ENCODE measurements at regions not wholly inside any gene's neighbourhood (a gene's known extent, or its start where the extent isn't known, plus 50 kb on each side); places are given as distances from the start of the nearest gene placed in this dataset.

DNA sequence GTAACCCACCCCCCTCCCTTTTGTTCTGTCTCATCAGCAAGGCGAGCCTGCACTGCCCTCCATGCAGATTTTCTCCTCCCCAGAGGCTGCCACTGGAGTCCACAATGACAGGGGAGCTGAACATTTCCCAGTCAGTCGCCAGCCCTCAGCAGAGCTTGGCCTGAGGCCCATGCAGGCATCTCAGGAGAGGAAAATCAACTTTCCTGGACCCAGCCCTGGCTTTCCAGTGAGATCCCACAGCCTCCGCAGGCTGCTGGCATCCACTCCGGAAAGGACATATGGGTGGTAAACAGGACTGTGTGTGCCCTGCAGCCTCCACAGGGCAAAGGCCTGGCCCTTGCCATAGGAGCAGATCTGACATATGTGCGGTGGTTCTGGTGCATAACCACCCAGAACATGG is 253.8 kb downstream of the TNS1 start:
- DNase-seq (ENCODE audit: low spot score) = no peak

DNA sequence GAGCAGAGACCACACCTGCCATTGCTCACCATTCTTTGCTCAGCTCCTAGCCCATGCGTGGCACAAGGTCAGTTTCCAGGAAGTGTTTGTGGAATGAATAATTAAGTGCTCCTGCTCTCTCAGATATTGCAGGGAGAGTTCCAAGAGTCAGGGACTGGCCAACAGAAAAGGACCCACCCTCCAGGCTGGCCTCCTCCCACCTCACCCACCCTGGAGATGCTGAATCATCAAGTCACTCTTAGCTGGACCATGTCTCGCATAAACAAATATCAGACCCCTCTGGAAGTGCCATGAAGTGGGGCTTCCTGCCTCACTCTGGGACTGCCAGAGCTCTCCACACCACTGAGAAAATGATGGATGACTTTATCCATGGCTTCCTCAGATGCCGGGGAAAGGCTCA is 256.0 kb downstream of the TNS1 start:
- no peak for DNase-seq (ENCODE audit: low spot score)

DNA sequence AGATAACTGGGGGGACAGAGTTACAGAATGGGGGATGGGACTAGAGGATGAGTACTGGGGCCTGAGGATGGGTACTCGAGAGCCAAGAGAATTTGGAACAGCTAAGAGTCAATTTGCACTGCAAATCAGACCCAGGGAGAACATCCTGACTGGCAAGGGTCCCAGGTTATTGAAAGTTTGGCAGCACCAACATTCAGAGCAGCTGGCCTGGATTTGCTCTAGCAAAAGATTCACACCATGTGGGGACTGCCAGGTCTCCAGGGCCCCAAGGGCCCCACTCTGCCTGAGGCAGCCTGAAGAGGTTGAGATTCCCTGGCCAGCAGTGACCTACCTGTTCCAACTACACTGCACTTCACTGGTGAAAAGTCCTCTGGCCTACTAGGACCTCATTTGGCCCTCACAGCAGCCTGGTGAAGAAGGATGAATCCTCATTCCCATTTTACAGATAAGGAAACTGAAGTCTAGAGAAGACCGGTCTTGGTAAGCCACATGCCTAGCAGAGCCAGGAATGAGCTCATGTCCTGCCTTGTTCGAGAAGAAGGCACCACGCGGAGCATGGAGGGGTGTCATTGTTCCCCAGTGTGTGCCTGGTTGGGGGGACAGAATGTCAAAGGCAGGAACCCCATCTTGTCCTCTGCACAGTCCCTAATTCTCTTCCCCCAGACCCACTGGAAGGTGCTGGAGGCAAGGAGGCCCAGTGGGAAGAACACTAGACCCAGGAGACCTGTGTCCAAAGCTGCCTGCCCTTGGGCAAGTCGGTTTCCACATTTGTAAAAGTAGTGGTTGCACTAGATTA is 258.6 kb downstream of the TNS1 start:
- DNase-seq (ENCODE audit: low spot score) = no peak

DNA sequence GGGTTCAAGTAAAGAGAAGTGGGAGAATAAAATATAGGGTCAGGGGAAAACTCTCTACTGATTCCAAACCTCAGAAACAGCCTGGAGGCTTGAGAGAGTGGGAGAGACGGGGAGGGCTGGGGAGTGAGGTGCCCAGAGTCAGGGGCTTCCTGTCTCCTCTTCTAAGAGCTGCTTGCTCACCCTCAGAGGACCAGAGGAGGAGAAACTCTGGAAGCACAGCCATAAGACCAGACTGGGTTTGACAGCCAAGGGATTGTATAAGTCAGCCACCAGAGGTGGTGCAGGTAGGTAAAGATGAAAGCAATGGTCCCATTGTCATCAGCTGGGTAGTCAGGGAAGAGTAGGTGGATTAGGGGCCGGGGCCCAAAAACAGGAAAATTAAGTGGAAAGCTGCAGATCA is 259.4 kb downstream of the TNS1 start:
- DNase-seq (ENCODE audit: low spot score) = no peak

DNA sequence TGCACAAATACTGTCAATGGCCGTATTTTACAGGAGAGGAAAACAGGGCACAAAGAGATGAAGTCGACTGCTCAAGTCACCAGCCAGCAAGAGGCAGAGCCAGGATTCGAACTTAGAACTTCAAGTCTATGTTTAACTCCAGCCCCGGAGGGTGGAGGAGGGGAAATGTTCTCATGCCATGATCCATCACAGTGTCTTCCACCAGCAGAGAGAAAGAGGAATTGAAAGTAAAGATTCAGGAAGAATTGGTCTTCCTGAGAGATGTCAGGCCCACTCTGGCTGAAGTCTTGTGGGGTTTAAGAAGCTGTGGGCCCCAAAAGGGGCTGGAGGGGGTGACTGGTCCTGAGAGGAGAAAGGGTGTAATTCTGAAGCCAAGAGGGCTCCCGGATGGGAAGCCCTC is 260.0 kb downstream of the TNS1 start:
- DNase-seq (ENCODE audit: low spot score) = no peak

DNA sequence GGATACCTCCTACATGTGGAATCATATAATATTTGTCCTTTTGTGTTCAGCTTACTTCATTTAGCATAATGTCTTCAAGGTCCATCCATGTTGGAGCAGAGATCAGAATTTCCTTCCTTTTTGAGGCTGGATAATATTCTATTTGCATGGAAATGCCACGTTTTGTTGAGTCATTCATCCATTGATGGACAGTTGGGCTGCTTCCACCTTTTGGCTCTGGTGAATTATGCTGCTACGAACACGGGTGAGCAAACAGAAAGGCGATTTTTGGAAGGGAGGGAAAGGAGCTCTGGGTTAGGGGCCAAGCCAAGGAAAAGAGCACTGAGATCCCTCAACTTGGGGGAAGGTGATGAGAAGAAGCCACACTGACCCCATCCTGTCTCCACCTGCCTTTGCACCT is 260.5 kb downstream of the TNS1 start:
- no peak for DNase-seq (ENCODE audit: low spot score)

DNA sequence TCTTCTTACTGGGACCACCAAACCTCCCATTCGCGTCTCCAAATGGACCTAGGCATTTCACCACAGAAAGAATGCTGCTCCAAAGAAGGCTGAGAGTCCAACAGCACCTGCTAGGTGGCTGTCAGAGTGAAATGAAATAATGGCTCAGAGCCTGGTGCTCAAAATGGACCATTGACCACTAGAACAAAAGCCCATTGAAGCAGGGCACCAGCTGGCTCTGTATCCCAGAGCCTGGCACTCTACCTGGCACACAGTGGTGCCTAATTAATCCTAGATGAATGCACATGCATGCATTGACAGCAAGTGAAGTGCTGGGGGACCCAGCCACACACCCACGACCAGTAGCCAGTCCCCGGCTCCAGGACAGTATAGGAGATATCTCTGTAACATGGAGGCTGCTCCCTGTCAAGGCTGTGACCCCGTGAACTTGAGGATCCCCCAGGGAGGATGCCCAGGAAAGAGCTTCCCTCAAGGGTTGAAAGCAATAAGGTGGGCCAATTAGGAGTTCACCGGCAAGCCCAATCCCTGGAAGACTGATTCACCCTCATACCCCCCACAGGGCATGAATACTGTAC is 261.3 kb downstream of the TNS1 start:
- no peak for DNase-seq (ENCODE audit: low spot score)

DNA sequence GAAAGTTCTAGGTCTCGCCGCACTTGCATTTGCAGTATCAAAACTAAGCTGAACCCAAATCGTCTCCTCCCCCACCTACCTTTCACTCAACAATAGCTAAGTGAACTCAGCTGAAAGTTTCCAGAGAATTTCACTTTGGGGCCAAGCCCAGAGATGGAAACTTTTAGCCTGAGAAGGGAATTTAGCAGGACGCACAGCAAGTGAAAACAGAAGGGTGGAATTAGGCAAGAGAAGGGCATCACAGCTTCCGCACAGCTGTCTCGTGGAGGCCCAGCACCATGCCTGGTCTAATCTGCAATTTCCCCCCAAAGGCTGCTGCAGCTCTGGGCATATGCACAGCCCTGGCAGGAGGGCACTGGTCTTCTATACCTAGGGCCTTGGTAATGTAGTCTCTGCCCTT is 262.0 kb downstream of the TNS1 start:
- no peak for DNase-seq (ENCODE audit: low spot score)

DNA sequence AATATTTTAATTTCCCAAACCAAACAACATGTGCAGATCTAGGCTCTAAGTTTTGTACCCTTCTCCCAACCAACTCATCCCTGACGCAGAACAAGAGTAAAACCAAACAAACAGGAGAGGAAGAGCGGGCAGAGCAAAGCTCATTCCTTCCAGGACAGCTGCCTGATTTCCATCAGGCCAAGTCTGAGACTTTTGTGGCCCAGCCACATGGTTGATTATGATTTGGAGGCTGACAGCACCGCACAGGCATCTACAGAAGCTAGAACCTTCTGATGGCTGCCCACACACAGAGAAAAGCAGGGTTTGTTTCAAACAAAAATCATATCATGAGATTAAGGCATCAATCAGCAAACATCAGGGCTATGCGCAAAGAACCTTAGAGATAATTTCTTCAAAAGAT is 262.6 kb downstream of the TNS1 start:
- DNase-seq (ENCODE audit: low spot score) = no peak

DNA sequence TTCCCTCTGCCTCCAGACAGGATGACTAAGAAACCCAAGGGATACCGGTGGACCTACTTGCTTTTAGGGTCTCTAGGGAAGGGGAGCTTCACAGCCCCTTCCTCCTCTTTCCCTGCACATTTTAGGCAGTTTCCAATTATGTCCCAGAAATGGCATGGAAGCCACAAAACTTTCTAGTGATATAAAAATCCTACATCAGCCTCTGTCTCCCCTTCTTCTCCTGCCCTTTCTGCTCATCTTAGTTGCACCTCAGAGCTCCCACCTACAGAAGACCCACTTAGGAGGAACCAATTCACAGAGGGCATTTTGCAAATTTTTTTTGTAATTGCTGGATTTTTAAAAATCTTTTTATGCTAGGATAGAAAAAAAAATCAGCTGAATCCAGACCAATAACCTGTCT is 263.1 kb downstream of the TNS1 start:
- DNase-seq (ENCODE audit: low spot score) = no peak

DNA sequence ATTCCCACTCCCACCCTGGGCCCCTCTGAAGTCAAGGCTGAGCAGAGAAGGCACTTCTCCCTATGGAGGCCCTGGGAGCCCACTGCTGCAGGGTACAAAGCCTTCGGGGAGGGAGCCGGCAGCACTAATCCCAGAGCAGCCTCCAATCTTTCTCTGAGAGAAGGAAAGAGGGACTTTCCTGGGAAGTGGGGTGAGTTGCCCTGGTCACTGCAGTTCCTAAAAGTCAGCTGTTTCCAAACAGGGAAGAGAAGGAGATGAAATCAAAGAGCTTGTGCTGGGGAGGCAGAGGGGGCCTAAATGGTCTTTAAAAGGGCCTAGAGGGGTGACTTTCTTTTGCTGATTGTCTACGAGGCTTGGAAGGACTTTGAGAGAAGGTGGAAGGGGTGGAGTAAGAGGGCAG is 264.7 kb downstream of the TNS1 start:
- no peak for DNase-seq (ENCODE audit: low spot score)

DNA sequence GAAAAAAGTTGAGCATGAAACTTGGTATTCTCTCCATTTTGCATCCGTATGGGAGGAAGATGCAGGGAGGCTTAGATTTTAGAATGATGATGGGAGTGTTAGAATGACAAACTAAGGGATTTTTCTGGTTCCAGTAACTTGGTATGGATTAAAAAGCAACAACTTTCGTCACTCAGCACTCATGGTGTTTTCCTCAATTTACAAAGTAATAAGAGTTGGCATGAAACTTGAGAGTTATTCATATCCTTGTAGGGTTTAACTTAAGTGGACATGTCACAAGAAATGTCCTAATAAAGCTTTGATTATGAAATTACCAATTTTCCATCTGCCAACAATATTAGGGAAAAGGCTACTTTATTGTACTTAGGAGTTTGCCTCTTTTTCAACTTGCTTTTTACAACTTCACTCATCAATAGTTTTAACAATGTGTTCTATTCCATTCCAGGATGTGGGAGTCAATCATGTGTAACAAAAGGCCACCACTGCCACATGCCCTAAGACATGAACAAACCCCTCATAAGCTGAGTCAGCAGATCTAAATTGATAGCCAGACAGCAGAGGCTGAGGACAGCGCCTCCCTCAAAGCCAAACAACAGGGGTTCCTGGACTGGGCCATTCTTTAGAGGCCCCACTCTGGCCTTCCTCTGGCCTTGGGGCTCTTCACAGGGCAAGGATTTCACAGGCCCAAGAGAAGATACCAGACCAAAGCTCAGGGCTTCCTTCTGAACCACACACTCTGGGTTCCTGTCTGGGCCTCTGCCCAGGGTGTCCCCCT is 265.8 kb downstream of the TNS1 start:
- DNase-seq (ENCODE audit: low spot score) = no peak

DNA sequence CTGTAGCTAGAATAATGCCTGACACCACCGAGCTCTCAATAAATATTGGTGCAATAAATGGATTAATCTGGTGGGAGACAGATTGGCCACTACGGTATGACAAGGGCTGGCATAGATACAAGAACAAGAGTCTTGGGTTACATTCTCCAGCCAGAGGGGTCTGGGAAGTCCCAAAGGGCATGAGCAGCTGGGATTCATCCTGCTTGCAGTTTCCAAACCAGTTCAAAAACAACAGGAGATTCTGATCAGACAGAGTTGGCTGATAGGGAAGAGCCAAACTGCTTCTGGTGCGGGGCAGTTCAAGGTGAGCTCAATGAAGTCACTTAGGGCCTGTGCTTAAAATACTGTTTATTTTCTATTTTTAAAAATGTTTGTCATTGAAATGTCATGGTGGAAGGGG is 266.9 kb downstream of the TNS1 start:
- no peak for DNase-seq (ENCODE audit: low spot score)

DNA sequence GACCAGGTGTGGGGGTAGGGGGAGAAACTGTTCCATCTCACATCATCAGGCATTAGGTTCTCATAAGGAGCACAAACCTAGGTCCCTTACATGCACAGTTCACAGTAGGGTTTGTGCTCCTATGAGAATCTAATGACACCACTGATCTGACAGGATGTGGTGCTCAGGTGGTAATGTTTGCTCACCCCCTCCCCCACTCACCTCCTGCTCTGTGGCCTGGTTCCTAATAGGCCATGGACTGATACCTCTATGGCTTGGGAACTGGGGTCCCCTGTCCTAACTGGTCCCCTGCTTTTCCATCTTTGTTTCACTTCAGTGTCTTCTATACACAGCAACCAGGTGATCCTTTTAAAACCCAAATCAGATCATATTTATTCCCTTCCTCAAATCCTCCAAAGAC is 267.8 kb downstream of the TNS1 start:
- no peak for DNase-seq (ENCODE audit: low spot score)

DNA sequence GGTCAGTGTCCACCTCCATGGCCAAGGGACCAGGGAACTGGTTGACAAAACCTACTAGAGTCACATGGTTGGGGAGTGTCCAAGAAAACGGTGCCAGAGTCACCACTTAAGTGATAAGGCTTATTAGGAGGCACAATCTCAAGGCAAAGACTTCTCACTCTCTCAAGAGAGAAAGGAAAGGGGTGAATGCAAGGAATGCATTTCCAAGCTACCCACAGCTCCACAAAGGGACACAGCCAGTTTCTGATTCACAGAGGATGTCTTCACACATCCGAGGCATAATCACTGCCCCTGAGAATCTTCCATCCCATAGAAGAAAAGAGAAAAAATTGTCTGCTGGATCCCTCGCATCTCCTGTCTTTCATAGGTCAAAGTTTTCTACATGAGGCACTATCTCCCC is 269.3 kb downstream of the TNS1 start:
- no peak for DNase-seq (ENCODE audit: low spot score)

DNA sequence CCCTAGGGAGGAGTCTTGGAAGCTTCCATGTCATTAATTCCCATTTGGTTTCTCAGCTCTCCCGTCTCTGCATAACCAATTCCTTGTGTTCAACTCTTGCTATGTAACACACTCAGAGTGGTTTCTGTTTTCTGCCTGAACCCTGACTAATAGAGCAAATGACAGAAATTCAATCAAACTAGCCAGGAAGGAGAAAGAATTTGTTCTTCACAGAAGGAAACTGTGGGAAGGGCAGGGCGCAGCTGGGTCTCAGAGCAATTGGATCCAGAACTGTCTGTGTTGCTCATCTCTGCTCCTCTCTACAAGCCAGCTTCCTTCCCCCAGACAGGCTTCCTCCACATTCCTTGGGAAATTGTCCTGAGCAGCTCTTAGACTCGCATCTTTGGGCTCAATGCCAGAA is 269.8 kb downstream of the TNS1 start:
- DNase-seq (ENCODE audit: low spot score) = no peak

DNA sequence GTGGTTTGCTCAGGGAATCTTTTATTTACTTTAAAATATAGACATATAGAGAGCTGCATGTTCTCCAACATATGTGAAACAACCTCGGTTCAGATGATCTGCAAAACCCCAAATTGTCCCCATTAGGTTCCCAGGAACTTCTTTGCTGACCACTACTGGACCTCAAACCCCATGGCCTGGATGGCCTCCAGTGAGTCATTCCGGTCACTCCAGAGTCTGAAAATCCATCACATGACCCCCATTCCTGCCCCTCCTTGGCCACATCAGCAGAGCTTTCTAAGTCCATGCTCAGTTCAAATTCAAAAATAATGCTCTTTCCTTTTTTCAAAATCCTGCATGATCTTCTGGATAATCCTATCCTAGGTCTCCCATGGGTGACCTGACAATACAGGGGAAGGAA is 271.0 kb downstream of the TNS1 start:
- DNase-seq (ENCODE audit: low spot score) = no peak

DNA sequence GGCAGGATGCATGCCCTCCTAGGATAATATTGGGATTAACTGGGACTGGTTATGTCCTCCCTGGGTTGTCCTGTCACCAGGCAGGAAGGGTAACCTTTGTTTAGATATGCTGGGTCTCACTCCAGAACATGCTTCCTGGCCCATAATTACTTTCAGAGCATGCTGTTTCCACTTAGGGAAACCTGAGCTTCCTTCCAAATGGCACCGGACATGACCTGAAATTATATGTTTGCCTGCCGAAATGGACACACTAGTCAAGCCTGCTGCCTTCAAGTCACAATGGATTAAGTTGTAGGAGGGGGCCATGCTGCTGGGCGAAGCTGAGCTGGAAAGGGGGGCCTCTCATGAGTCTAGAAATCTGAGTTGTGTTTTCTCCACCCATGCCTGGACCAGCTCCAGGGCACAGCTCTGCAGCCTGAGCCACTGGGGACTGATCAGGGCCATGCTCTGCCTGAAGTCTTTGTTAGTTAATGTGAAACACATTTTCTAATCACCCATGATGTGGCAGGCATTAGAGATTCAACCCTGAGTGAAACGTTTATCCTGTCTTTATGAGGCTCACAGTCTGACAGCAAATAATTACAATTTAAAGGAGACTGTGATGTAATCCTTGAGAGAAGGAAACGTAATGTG is 273.3 kb downstream of the TNS1 start:
- DNase-seq (ENCODE audit: low spot score) = no peak

DNA sequence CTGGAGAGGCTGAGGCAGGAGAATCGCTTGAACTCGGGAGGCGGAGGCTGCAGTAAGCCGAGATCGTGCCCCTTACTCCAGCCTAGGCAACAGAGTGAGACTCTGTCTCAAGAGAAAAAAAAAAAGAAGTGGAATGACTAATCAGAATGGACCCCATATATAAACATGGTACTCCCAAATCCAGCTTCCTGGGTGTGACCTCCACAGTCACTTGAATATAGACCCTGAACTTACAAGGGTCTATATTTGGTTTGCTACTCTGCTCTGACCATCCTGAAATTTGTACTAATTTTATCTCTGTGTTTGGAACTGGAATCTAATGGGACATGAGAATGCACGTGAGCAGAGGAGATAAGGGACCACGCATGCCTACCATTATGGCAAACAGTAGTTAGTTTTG is 275.0 kb downstream of the TNS1 start:
- DNase-seq (ENCODE audit: low spot score) = no peak

DNA sequence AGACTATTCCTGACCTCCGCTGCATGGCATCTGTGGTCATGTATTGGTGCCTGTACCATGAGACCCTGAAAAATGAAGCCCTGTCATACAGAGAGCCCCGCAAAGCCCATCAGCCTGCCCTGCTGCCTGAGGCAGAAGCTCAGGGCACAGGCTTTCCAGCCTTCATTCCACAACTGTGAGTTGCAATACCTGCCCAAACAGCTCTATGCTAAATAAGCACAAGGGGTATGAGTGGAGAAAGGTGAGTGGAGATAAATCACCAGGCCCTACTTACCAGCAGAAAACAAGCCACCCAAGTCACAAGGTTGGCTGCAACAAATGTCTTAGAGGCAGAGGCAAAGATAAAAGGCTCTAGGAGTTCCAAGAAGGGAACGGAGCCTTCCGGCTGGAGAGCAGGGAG is 277.4 kb downstream of the TNS1 start:
- no peak for DNase-seq (ENCODE audit: low spot score)

DNA sequence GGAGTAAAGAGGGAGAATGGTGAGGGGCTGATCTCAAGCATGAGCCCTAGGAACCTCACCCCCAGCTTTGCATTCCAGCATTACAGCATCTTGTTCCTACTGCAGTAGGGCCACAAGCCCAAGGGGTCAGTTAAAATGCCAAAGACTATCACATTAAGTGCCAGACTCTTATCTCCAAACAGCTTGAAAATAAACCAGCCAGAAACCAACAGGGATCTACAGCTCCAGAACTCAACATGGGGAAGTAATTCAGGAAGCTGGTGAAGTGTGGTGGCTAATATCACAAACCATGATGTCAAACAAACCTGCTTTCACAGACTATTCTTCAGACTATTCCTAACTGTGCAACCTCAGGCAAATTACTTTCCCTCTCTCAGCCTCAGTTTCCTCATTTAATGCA is 278.3 kb downstream of the TNS1 start:
- DNase-seq (ENCODE audit: low spot score) = no peak

DNA sequence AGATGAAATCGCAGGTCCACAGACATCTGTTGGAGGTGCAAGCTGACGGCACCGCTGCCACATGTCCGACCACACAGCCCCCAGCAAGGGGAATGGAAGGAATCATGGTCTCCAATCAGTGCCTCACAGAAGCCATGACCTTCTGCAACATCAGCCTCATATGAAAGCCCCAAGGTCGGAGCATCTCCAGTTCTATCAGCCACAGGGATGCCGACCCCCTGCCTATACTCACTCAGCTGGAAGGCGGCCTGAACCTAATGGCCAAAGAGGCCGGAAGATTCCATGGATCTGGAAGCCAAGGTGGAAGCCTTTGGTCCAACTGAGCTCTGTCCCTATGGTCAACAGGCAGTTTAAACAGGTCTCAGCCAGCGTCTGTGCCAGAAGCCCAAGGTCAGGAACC is 278.8 kb downstream of the TNS1 start:
- no peak for DNase-seq (ENCODE audit: low spot score)

DNA sequence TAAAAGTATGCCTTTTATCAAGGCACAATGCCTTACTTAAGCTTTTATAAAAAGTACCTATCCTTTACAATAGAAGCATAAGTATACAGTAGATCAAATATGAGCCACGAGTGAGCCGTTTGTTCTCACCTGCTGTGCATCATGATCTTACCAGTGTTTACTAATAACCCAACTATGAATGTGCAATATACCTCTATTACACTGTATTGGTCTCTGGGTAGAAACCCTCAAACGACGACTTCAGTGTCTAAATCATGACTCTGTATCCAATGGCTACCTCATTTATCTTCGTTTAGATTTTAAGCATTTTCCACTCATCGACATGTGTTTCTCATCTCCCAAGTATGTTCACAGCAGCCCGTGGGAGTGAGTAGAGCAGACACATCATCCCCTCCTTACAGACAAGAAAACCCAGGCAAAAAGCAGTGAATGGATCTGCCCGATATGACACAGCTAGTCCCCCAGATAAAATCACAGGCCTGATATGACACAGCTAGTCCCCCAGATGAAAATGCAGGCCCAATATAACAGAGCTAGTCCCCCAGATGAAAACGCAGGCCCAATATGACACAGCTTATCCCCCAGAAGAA is 279.8 kb downstream of the TNS1 start:
- DNase-seq (ENCODE audit: low spot score) = no peak

Data from COLO829 (cell line).